GM19239 (cell line): ENCODE measurements at regions not wholly inside any gene's neighbourhood (a gene's known extent, or its start where the extent isn't known, plus 50 kb on each side); places are given as distances from the start of the nearest gene placed in this dataset.

ENCODE experiments used
- DNase-seq: peaks from one replicate; pipeline ENCODE4 v3.0.0; 2011; ENCODE audit warnings: low spot score; ENCODE audit not compliant: insufficient read length
- FAIRE-seq: peaks from 2 replicates; lab custom pipeline; 2011; peaks lifted over from hg19 to GRCh38; lab: Jason Lieb, UNC

GRCh38 chr4:100086766-100087431 is 103.4 kb downstream of the DDIT4L start:
- FAIRE-seq (no peak), DNase-seq (no peak)

- FAIRE-seq = no peak
- no peak for DNase-seq
Observed at GRCh38 chr4:100084892-100085291, 105.4 kb downstream of the DDIT4L start.

- FAIRE-seq (no peak), DNase-seq (no peak)
Observed at GRCh38 chr4:100083289-100083688, 107.0 kb downstream of the DDIT4L start.

- FAIRE-seq = no peak
Observed at GRCh38 chr4:100082852-100083251, 107.4 kb downstream of the DDIT4L start.

GRCh38 chr4:100081491-100081890 is 108.8 kb downstream of the DDIT4L start:
- FAIRE-seq (no peak), DNase-seq (no peak)

More at GRCh38 chr4:100082852-100083251, 107.4 kb downstream of the DDIT4L start:
- DNase-seq = no peak

GRCh38 chr4:100079264-100079663 is 111.0 kb downstream of the DDIT4L start:
- no peak for FAIRE-seq

GRCh38 chr4:100076753-100077152 is 113.5 kb downstream of the DDIT4L start:
- DNase-seq (no peak), FAIRE-seq (peak; percentile 39)

More at GRCh38 chr4:100079264-100079663, 111.0 kb downstream of the DDIT4L start:
- DNase-seq = no peak

GRCh38 chr4:100075486-100076270 is 114.6 kb downstream of the DDIT4L start:
- no peak for FAIRE-seq
- no peak for DNase-seq

- DNase-seq (no peak), FAIRE-seq (no peak)
Observed at GRCh38 chr4:100075056-100075455, 115.2 kb downstream of the DDIT4L start.

- FAIRE-seq (no peak), DNase-seq (no peak)
Observed at GRCh38 chr4:100071506-100071905, 118.8 kb downstream of the DDIT4L start.

- DNase-seq = no peak
- FAIRE-seq = no peak
Observed at GRCh38 chr4:100070868-100071267, 119.4 kb downstream of the DDIT4L start.

- DNase-seq (no peak), FAIRE-seq (no peak)
Observed at GRCh38 chr4:100069207-100069606, 119.1 kb upstream of the H2AZ1 start.

GRCh38 chr4:100067255-100067654 is 117.2 kb upstream of the H2AZ1 start:
- DNase-seq = no peak
- no peak for FAIRE-seq

GRCh38 chr4:100063355-100063754 is 113.3 kb upstream of the H2AZ1 start:
- FAIRE-seq (no peak), DNase-seq (no peak)

- no peak for FAIRE-seq
- DNase-seq = no peak
Observed at GRCh38 chr4:100062921-100063320, 112.8 kb upstream of the H2AZ1 start.

- no peak for FAIRE-seq
- DNase-seq = no peak
Observed at GRCh38 chr4:100061835-100062234, 111.8 kb upstream of the H2AZ1 start.

GRCh38 chr4:100060765-100061416 is 110.8 kb upstream of the H2AZ1 start:
- FAIRE-seq = no peak

GRCh38 chr4:100059467-100059866 is 109.4 kb upstream of the H2AZ1 start:
- no peak for DNase-seq
- FAIRE-seq = no peak

More at GRCh38 chr4:100060765-100061416, 110.8 kb upstream of the H2AZ1 start:
- no peak for DNase-seq

GRCh38 chr4:100056701-100057100 is 106.6 kb upstream of the H2AZ1 start:
- FAIRE-seq (no peak), DNase-seq (no peak)

- FAIRE-seq = no peak
- DNase-seq = no peak
Observed at GRCh38 chr4:100054071-100054470, 104.0 kb upstream of the H2AZ1 start.

GRCh38 chr4:100049872-100050271 is 99.8 kb upstream of the H2AZ1 start:
- DNase-seq = no peak
- no peak for FAIRE-seq
